ENCODE measurements at regions not wholly inside any gene's neighbourhood (a gene's known extent, or its start where the extent isn't known, plus 50 kb on each side); places are given as distances from the start of the nearest gene placed in this dataset.

DNA sequence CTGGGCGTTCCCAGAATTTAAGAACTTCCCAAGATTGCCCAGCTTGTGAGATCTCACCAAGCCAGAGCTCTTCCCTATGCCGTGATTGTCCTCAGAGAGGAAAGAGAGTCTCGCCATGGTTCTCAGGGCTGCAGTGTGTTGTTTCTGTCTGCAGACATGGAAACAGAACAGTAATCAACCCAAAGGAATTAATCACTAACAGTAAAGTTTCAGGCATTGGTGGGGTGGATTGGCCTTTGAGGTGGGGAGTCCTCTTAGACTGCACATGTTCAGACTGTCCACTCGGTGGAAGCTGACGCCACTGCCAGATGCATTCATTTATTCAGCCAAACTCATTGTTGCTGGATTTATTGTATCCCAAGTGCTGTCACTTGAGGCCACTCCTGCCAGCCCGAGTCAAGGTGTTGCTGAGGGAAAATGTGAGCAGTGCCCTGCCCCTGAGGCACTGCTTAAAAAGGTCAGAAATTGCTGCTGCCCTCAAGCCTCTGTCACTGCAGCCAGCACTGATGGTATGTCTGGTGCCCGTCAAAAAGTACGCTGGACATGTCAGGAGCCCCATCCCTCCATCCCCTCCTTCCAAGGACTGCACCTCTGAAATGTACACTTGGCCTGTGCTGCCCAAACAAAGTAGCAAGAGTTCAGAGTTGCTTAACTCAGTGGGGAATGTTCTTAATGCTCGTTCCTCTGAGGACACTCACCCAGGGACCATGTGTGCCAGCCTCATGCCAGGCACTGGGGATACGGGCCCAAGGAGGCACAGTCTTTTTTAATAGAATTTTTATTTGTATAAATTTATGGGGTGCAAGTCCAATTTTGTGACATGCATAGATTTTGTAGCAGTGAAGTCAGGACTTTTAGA is 201.0 kb downstream of the GLI2 start:
- no peak for TF ChIP-seq JUNB (IDR thresholded peaks at IDR 0.05)
- TF ChIP-seq SREBF2 (IDR thresholded peaks at IDR 0.05) = no peak
- TF ChIP-seq, protein P1, sequence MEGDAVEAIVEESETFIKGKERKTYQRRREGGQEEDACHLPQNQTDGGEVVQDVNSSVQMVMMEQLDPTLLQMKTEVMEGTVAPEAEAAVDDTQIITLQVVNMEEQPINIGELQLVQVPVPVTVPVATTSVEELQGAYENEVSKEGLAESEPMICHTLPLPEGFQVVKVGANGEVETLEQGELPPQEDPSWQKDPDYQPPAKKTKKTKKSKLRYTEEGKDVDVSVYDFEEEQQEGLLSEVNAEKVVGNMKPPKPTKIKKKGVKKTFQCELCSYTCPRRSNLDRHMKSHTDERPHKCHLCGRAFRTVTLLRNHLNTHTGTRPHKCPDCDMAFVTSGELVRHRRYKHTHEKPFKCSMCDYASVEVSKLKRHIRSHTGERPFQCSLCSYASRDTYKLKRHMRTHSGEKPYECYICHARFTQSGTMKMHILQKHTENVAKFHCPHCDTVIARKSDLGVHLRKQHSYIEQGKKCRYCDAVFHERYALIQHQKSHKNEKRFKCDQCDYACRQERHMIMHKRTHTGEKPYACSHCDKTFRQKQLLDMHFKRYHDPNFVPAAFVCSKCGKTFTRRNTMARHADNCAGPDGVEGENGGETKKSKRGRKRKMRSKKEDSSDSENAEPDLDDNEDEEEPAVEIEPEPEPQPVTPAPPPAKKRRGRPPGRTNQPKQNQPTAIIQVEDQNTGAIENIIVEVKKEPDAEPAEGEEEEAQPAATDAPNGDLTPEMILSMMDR (IDR thresholded peaks at IDR 0.05) = no peak
- no peak for TF ChIP-seq POLR2A (IDR thresholded peaks at IDR 0.05; ENCODE audit: low read length)
- TF ChIP-seq, protein P2, sequence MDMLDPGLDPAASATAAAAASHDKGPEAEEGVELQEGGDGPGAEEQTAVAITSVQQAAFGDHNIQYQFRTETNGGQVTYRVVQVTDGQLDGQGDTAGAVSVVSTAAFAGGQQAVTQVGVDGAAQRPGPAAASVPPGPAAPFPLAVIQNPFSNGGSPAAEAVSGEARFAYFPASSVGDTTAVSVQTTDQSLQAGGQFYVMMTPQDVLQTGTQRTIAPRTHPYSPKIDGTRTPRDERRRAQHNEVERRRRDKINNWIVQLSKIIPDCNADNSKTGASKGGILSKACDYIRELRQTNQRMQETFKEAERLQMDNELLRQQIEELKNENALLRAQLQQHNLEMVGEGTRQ (IDR thresholded peaks at IDR 0.05) = no peak
- no peak for TF ChIP-seq MAFK (IDR thresholded peaks at IDR 0.05; ENCODE audit: partially characterized antibody)
- no peak for TF ChIP-seq RAD21 (conservative IDR thresholded peaks at IDR 0.05 in 1 of 2, IDR thresholded peaks at IDR 0.05 in 1 of 2)
- no peak for TF ChIP-seq RCOR1 (IDR thresholded peaks at IDR 0.05; ENCODE audit: low read depth, low read length)
- TF ChIP-seq HDAC2 (IDR thresholded peaks at IDR 0.05) = no peak
- TF ChIP-seq EHF (CRISPR knock-in tag; IDR thresholded peaks at IDR 0.05) = peak; percentile 49
